ENCODE measurements at regions not wholly inside any gene's neighbourhood (a gene's known extent, or its start where the extent isn't known, plus 50 kb on each side); places are given as distances from the start of the nearest gene placed in this dataset.
"Not testable (repeated sequence)": the region's sequence is repeated elsewhere in the genome, so short reads cannot be mapped to it uniquely, and the experiment has no call there.

- H3K27ac Mint-ChIP-seq, result no peak overlapping the region
- H3K36me3 Mint-ChIP-seq, result no peaks in the 10 kb centered on the region
- POLR2A ChIA-PET, result no interaction called here
Observed at GRCh38 chr5:124516567-124516966, 229.9 kb downstream of the ZNF608 start.

GRCh38 chr5:124515497-124516245 lies 230.8 kb downstream of the ZNF608 start:
- no peak overlapping the region for H3K27ac Mint-ChIP-seq
- no peak overlapping the region for H3K4me3 Mint-ChIP-seq
- DNase-seq (no peak), ATAC-seq (ENCODE audit: low read depth) (no peak)
- no peaks in the 10 kb centered on the region for H3K9me3 Mint-ChIP-seq
- POLR2A ChIA-PET, result no interaction called here
- H3K36me3 Mint-ChIP-seq, result no peaks in the 10 kb centered on the region
- peaks cover 2% of the 10 kb centered on the region for H3K27me3 Mint-ChIP-seq
- no peaks in the 10 kb centered on the region for H3K4me1 Mint-ChIP-seq

More at GRCh38 chr5:124516567-124516966, 229.9 kb downstream of the ZNF608 start:
- H3K9me3 Mint-ChIP-seq, result no peaks in the 10 kb centered on the region
- H3K27me3 Mint-ChIP-seq, result peaks cover 2% of the 10 kb centered on the region
- no peaks in the 10 kb centered on the region for H3K4me1 Mint-ChIP-seq
- DNase-seq (no peak), ATAC-seq (ENCODE audit: low read depth) (no peak)
- no peak overlapping the region for H3K4me3 Mint-ChIP-seq

- POLR2A ChIA-PET, result no interaction called here
- H3K36me3 Mint-ChIP-seq, result no peaks in the 10 kb centered on the region
- H3K27me3 Mint-ChIP-seq, result peaks cover 2% of the 10 kb centered on the region
- H3K4me3 Mint-ChIP-seq, result no peak overlapping the region
- ATAC-seq (ENCODE audit: low read depth) (no peak), DNase-seq (no peak)
- no peaks in the 10 kb centered on the region for H3K9me3 Mint-ChIP-seq
- H3K4me1 Mint-ChIP-seq, result no peaks in the 10 kb centered on the region
- H3K27ac Mint-ChIP-seq, result no peak overlapping the region
Observed at GRCh38 chr5:124514956-124515355, 231.5 kb downstream of the ZNF608 start.

GRCh38 chr5:124512952-124513632 lies 233.3 kb downstream of the ZNF608 start:
- no peaks in the 10 kb centered on the region for H3K9me3 Mint-ChIP-seq
- ATAC-seq (ENCODE audit: low read depth) (no peak), DNase-seq (no peak)
- no peak overlapping the region for H3K27ac Mint-ChIP-seq
- H3K27me3 Mint-ChIP-seq, result peaks cover 2% of the 10 kb centered on the region
- H3K4me3 Mint-ChIP-seq, result no peak overlapping the region
- no peaks in the 10 kb centered on the region for H3K4me1 Mint-ChIP-seq
- POLR2A ChIA-PET, result no interaction called here
- H3K36me3 Mint-ChIP-seq, result no peaks in the 10 kb centered on the region

GRCh38 chr5:124512236-124512635 lies 234.2 kb downstream of the ZNF608 start:
- Mint-ChIP-seq H3K4me1 (no peaks in the 10 kb centered on the region), H3K27me3 (peaks cover 2% of the 10 kb centered on the region), H3K36me3 (no peaks in the 10 kb centered on the region), H3K9me3 (no peaks in the 10 kb centered on the region), H3K27ac (no peak overlapping the region), H3K4me3 (no peak overlapping the region)
- ATAC-seq (ENCODE audit: low read depth) (no peak), DNase-seq (no peak)
- POLR2A ChIA-PET, result no interaction called here

- no peaks in the 10 kb centered on the region for H3K4me1 Mint-ChIP-seq
- no peak for DNase-seq
- no peak overlapping the region for H3K27ac Mint-ChIP-seq
- peaks cover 2% of the 10 kb centered on the region for H3K27me3 Mint-ChIP-seq
- ATAC-seq (ENCODE audit: low read depth), result no peak
- POLR2A ChIA-PET, result no interaction called here
- no peaks in the 10 kb centered on the region for H3K9me3 Mint-ChIP-seq
- no peaks in the 10 kb centered on the region for H3K36me3 Mint-ChIP-seq
- H3K4me3 Mint-ChIP-seq, result no peak overlapping the region
Observed at GRCh38 chr5:124511791-124512190, 234.6 kb downstream of the ZNF608 start.

GRCh38 chr5:124507688-124508087 lies 238.8 kb downstream of the ZNF608 start:
- no peak overlapping the region for H3K4me3 Mint-ChIP-seq
- POLR2A ChIA-PET, result no interaction called here
- H3K36me3 Mint-ChIP-seq, result no peaks in the 10 kb centered on the region
- no peak overlapping the region for H3K27ac Mint-ChIP-seq
- ATAC-seq (ENCODE audit: low read depth) (no peak), DNase-seq (no peak)
- no peaks in the 10 kb centered on the region for H3K27me3 Mint-ChIP-seq
- no peaks in the 10 kb centered on the region for H3K9me3 Mint-ChIP-seq
- H3K4me1 Mint-ChIP-seq, result no peaks in the 10 kb centered on the region

GRCh38 chr5:124504081-124504916 lies 242.1 kb downstream of the ZNF608 start:
- Mint-ChIP-seq H3K27ac (no peak overlapping the region), H3K36me3 (no peaks in the 10 kb centered on the region), H3K27me3 (no peaks in the 10 kb centered on the region), H3K9me3 (no peaks in the 10 kb centered on the region), H3K4me3 (no peak overlapping the region), H3K4me1 (no peaks in the 10 kb centered on the region)
- ATAC-seq (ENCODE audit: low read depth) (no peak), DNase-seq (no peak)
- POLR2A ChIA-PET, result no interaction called here

- Mint-ChIP-seq H3K36me3 (no peaks in the 10 kb centered on the region), H3K9me3 (no peaks in the 10 kb centered on the region), H3K27ac (no peak overlapping the region), H3K4me3 (no peak overlapping the region), H3K27me3 (peaks cover under 1% of the 10 kb centered on the region), H3K4me1 (no peaks in the 10 kb centered on the region)
- no peak for ATAC-seq (ENCODE audit: low read depth)
- DNase-seq, result no peak
- POLR2A ChIA-PET, result no interaction called here
Observed at GRCh38 chr5:124502551-124502950, 243.9 kb downstream of the ZNF608 start.

GRCh38 chr5:124499818-124500217 lies 246.6 kb downstream of the ZNF608 start:
- H3K4me3 Mint-ChIP-seq; H3K36me3 Mint-ChIP-seq; ATAC-seq (ENCODE audit: low read depth); H3K27ac Mint-ChIP-seq; DNase-seq; H3K9me3 Mint-ChIP-seq; POLR2A ChIA-PET; H3K4me1 Mint-ChIP-seq; H3K27me3 Mint-ChIP-seq: not testable (repeated sequence)

- H3K27me3 Mint-ChIP-seq; POLR2A ChIA-PET; H3K9me3 Mint-ChIP-seq; H3K4me3 Mint-ChIP-seq; H3K36me3 Mint-ChIP-seq; H3K27ac Mint-ChIP-seq; DNase-seq; H3K4me1 Mint-ChIP-seq; ATAC-seq (ENCODE audit: low read depth): not testable (repeated sequence)
Observed at GRCh38 chr5:124496968-124497367, 249.5 kb downstream of the ZNF608 start.

GRCh38 chr5:124494540-124495116 lies 251.8 kb downstream of the ZNF608 start:
- peaks cover 5% of the 10 kb centered on the region for H3K9me3 Mint-ChIP-seq
- no peaks in the 10 kb centered on the region for H3K36me3 Mint-ChIP-seq
- no peak overlapping the region for H3K27ac Mint-ChIP-seq
- DNase-seq (no peak), ATAC-seq (ENCODE audit: low read depth) (no peak)
- POLR2A ChIA-PET, result no interaction called here
- no peaks in the 10 kb centered on the region for H3K4me1 Mint-ChIP-seq
- H3K27me3 Mint-ChIP-seq, result peaks cover 5% of the 10 kb centered on the region
- H3K4me3 Mint-ChIP-seq, result no peak overlapping the region

GRCh38 chr5:124492444-124493224 lies 253.8 kb downstream of the ZNF608 start:
- H3K27ac Mint-ChIP-seq, result no peak overlapping the region
- ATAC-seq (ENCODE audit: low read depth) (no peak), DNase-seq (no peak)
- peaks cover 7% of the 10 kb centered on the region for H3K9me3 Mint-ChIP-seq
- H3K4me3 Mint-ChIP-seq, result no peak overlapping the region
- H3K36me3 Mint-ChIP-seq, result no peaks in the 10 kb centered on the region
- POLR2A ChIA-PET, result no interaction called here
- peaks cover 5% of the 10 kb centered on the region for H3K27me3 Mint-ChIP-seq
- no peaks in the 10 kb centered on the region for H3K4me1 Mint-ChIP-seq

All from activated naive CD8-positive, alpha-beta T cell treated with anti-CD3 and anti-CD28 coated beads, Interleukin-2, amount 10 ng/mL, durations not matched to agents 7 days and 5 days (primary cell).